ENCODE measurements at regions not wholly inside any gene's neighbourhood (a gene's known extent, or its start where the extent isn't known, plus 50 kb on each side); places are given as distances from the start of the nearest gene placed in this dataset.
"Not testable (repeated sequence)": the region's sequence is repeated elsewhere in the genome, so short reads cannot be mapped to it uniquely, and the experiment has no call there.

GRCh38 chr9:106775960-106776359, 87.0 kb upstream of the ZNF462 start:
- in situ Hi-C loops (cut with HindIII; ENCODE audit: low sequenced_read_pairs) = no loop called here

- in situ Hi-C loops (cut with HindIII; ENCODE audit: low sequenced_read_pairs) = no loop called here
These were observed 83.2 kb upstream of the ZNF462 start for GRCh38 chr9:106779796-106780195.

- in situ Hi-C loops (cut with HindIII; ENCODE audit: low sequenced_read_pairs) = no loop called here
These were observed 79.8 kb upstream of the ZNF462 start for GRCh38 chr9:106783121-106783520.

GRCh38 chr9:106784076-106784475, 78.9 kb upstream of the ZNF462 start:
- in situ Hi-C loops (cut with HindIII; ENCODE audit: low sequenced_read_pairs) = no loop called here

- in situ Hi-C loops (cut with HindIII; ENCODE audit: low sequenced_read_pairs) = no loop called here
These were observed 77.8 kb upstream of the ZNF462 start for GRCh38 chr9:106785200-106785599.

GRCh38 chr9:106788021-106788420, 74.9 kb upstream of the ZNF462 start:
- in situ Hi-C loops (cut with HindIII; ENCODE audit: low sequenced_read_pairs) = not testable (repeated sequence)

GRCh38 chr9:106795031-106795430, 67.9 kb upstream of the ZNF462 start:
- in situ Hi-C loops (cut with HindIII; ENCODE audit: low sequenced_read_pairs) = no loop called here

- in situ Hi-C loops (cut with HindIII; ENCODE audit: low sequenced_read_pairs) = no loop called here
These were observed 66.2 kb upstream of the ZNF462 start for GRCh38 chr9:106796771-106797170.

GRCh38 chr9:106797299-106797698, 65.7 kb upstream of the ZNF462 start:
- in situ Hi-C loops (cut with HindIII; ENCODE audit: low sequenced_read_pairs) = no loop called here

GRCh38 chr9:106798016-106798799, 64.8 kb upstream of the ZNF462 start:
- in situ Hi-C loops (cut with HindIII; ENCODE audit: low sequenced_read_pairs) = no loop called here

- in situ Hi-C loops (cut with HindIII; ENCODE audit: low sequenced_read_pairs) = no loop called here
These were observed 63.8 kb upstream of the ZNF462 start for GRCh38 chr9:106799152-106799551.

- in situ Hi-C loops (cut with HindIII; ENCODE audit: low sequenced_read_pairs) = no loop called here
These were observed 62.2 kb upstream of the ZNF462 start for GRCh38 chr9:106800701-106801270.

- in situ Hi-C loops (cut with HindIII; ENCODE audit: low sequenced_read_pairs) = no loop called here
These were observed 61.1 kb upstream of the ZNF462 start for GRCh38 chr9:106801816-106802215.
